CD4-positive, alpha-beta T cell (primary cell): ENCODE measurements at regions not wholly inside any gene's neighbourhood (a gene's known extent, or its start where the extent isn't known, plus 50 kb on each side); places are given as distances from the start of the nearest gene placed in this dataset.
A peak's percentile ranks its signal among the peaks of the same experiment; 100 is the strongest.

Experiments
- ATAC-seq: fragments of 200-7000 bp; cut with Tn5 transposase; one replicate; pipeline ENCODE4 v1.10.0; 2022; ENCODE audit warnings: mild to moderate bottlenecking; ENCODE audit not compliant: poor library complexity
- CTCF ChIA-PET: fragments of 350-600 bp; sonication (Branson Sonifier 250); formaldehyde crosslinking; loops from one replicate; lab custom pipeline; 2021; ENCODE audit warnings: antibody characterized with exemption, inconsistent platforms; lab: Charles Lee
- POLR2A ChIA-PET: fragments of 350-600 bp; sonication (Branson Sonifier 250); formaldehyde crosslinking; loops from one replicate; lab custom pipeline; 2021; ENCODE audit warnings: antibody characterized with exemption, inconsistent platforms; lab: Charles Lee
- DNase-seq, 14 experiments: peaks; one replicate each; pipeline ENCODE4 v3.0.0-alpha.2; 2013 to 2020; ENCODE audit warnings: mixed read lengths in 2 of 14
- H3K27ac ChIP-seq, 2 donors: one replicate each; pipeline versions ENCODE4 v1.5.1 to v1.7.0; 2013; ENCODE audit warnings: low read length in 2 of 2, low read depth in 1 of 2, mild to moderate bottlenecking in 1 of 2
- H3K27me3 ChIP-seq, 2 experiments: 1 replicate in 1 of 2; 2 replicates in 1 of 2; pipeline versions ENCODE4 v1.6.1 to v1.7.0; 2013; ENCODE audit warnings: low read length in 2 of 2, control low read depth in 1 of 2, mild to moderate bottlenecking in 1 of 2, moderate library complexity in 1 of 2; ENCODE audit not compliant: insufficient read depth in 2 of 2, control insufficient read depth in 1 of 2
- H3K36me3 ChIP-seq: one replicate; pipeline ENCODE4 v1.6.1; 2013; ENCODE audit warnings: low read length, control low read depth; ENCODE audit not compliant: insufficient read depth
- H3K4me1 ChIP-seq: one replicate; pipeline ENCODE4 v1.6.1; 2013; ENCODE audit warnings: low read length, control low read depth; ENCODE audit not compliant: insufficient read depth
- H3K4me3 ChIP-seq: one replicate; pipeline ENCODE4 v1.5.1; 2013; ENCODE audit warnings: mild to moderate bottlenecking, low read length, moderate library complexity
- H3K9me3 ChIP-seq, 2 experiments: 1 replicate in 1 of 2; 2 replicates in 1 of 2; pipeline versions ENCODE4 v1.6.1 to v1.7.0; 2013; ENCODE audit warnings: low read length in 2 of 2, mild to moderate bottlenecking in 2 of 2, control low read depth in 1 of 2, moderate library complexity in 1 of 2; ENCODE audit not compliant: control insufficient read depth in 1 of 2, insufficient read depth in 1 of 2
- H3K27ac Mint-ChIP-seq: one replicate; pipeline ENCODE4 v1.8.0; 2020; ENCODE audit warnings: mixed read lengths
- H3K27me3 Mint-ChIP-seq: one replicate; pipeline ENCODE4 v1.8.0; 2021; ENCODE audit warnings: mixed read lengths
- H3K36me3 Mint-ChIP-seq: one replicate; pipeline ENCODE4 v1.8.0; 2021; ENCODE audit warnings: low read depth, mixed read lengths
- H3K4me1 Mint-ChIP-seq: one replicate; pipeline ENCODE4 v1.8.0; 2021; ENCODE audit warnings: low read depth, mixed read lengths
- H3K4me3 Mint-ChIP-seq: one replicate; pipeline ENCODE4 v1.8.0; 2020; ENCODE audit warnings: mild to moderate bottlenecking, mixed read lengths
- H3K9me3 Mint-ChIP-seq: one replicate; pipeline ENCODE4 v1.8.0; 2020; ENCODE audit warnings: mixed read lengths
- intact Hi-C, 2 experiments: fragments of 100-400 bp; cut with DNase I in 1 of 2; cut with micrococcal nuclease in 1 of 2; formaldehyde crosslinking; loops; one replicate each; pipeline versions ENCODE4 v1.15.1 to v1.9.0; 2023 to 2025; cut with DNase I, micrococcal nuclease
- TF ChIP-seq, protein P1 (sequence below): fragments of 200-600 bp; IDR thresholded peaks from one replicate; pipeline ENCODE4 v1.8.0; 2022; ENCODE audit warnings: antibody characterized with exemption, mild to moderate bottlenecking

DNA sequence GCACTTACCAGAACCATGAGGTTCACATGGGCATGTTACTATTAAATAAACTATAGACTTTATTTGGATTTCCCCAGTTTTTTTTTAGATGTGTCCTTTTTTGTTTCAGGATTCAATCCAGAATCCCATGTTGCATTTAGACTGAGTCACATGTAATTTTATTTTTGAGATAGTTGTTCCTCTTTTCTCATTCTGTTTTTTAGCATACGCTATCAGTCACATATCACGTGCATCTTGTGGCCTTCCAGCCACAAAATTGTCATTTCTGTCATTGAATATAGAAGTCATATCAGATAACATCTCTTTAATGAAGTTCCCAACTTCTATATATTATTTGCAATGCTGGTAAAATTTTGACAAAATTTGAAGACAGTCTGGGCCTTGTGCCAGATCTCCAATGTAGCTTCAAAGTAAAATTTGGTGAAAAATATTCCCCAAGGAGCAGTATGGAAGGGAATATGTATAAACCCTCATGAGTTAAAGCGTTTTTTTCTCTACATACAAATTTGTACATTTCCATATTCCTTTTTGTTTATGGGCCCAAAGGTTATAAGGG is 132.3 kb upstream of the MKI67 start:
- H3K4me3 ChIP-seq, result no peak overlapping the region
- H3K4me1 Mint-ChIP-seq, result no peaks in the 10 kb centered on the region
- H3K27me3 Mint-ChIP-seq, result peaks cover 19% of the 10 kb centered on the region
- CTCF ChIA-PET, result no interaction called here
- no peaks in the 10 kb centered on the region for H3K36me3 ChIP-seq
- H3K4me3 Mint-ChIP-seq, result no peak overlapping the region
- H3K27me3 ChIP-seq, result peaks cover 10 to 20% of the 10 kb centered on the region in 2 experiments
- TF ChIP-seq, protein P1, sequence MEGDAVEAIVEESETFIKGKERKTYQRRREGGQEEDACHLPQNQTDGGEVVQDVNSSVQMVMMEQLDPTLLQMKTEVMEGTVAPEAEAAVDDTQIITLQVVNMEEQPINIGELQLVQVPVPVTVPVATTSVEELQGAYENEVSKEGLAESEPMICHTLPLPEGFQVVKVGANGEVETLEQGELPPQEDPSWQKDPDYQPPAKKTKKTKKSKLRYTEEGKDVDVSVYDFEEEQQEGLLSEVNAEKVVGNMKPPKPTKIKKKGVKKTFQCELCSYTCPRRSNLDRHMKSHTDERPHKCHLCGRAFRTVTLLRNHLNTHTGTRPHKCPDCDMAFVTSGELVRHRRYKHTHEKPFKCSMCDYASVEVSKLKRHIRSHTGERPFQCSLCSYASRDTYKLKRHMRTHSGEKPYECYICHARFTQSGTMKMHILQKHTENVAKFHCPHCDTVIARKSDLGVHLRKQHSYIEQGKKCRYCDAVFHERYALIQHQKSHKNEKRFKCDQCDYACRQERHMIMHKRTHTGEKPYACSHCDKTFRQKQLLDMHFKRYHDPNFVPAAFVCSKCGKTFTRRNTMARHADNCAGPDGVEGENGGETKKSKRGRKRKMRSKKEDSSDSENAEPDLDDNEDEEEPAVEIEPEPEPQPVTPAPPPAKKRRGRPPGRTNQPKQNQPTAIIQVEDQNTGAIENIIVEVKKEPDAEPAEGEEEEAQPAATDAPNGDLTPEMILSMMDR, result no peak
- no peak overlapping the region for H3K27ac Mint-ChIP-seq
- DNase-seq (no peak), ATAC-seq (no peak)
- intact Hi-C loops, result no loop called here
- H3K36me3 Mint-ChIP-seq, result no peaks in the 10 kb centered on the region
- no peak overlapping the region for H3K27ac ChIP-seq
- no peaks in the 10 kb centered on the region for H3K4me1 ChIP-seq
- POLR2A ChIA-PET, result no interaction called here
- H3K9me3 Mint-ChIP-seq, result no peaks in the 10 kb centered on the region
- peaks cover 0 to 3% of the 10 kb centered on the region in 2 experiments for H3K9me3 ChIP-seq

DNA sequence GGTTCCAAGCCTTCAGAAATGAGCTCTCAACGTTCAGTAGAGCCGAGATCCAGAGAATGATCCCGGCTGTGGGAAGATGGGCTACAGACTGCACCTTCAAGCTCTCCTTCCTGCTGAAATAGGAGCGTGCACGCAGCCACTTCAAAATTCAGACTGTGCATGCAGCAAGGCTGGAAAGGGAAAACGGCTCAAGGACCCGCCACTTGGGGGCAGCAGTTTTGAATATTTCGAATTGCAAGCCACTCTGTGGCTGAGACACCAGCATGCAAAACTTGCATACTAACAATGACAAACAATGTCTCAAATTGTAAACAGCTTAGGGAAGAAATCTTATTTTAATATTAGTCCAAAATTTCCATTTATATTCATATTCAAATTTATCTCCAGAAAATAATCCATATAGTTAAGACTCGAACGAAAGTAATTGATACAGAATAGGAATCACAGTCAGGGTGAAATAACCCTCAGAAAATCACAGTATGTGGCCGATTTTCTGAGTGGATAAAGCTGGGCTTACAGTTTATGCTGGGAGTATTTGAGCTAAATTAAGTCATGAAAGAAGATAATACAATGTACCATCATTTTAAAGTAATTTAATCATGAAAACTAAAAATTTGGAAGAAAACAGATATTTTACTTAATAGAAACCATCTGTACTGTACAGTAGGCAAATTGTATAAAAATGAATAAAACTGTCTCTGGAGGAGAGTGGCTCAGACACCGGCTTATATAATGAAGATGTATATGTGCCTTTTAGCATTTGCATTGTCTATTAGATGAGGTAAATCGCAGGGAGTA is 137.9 kb upstream of the MKI67 start:
- Histone ChIP-seq H3K27me3 (peaks cover 36 to 48% of the 10 kb centered on the region in 2 experiments), H3K36me3 (no peaks in the 10 kb centered on the region), H3K9me3 (no peaks in the 10 kb centered on the region), H3K27ac (no peak overlapping the region), H3K4me3 (no peak overlapping the region), H3K4me1 (no peaks in the 10 kb centered on the region)
- no peaks in the 10 kb centered on the region for H3K9me3 Mint-ChIP-seq
- DNase-seq (peak in 12 of 14 experiments; percentile 17 to 51 (median 29)), ATAC-seq (no peak)
- H3K36me3 Mint-ChIP-seq, result no peaks in the 10 kb centered on the region
- no peaks in the 10 kb centered on the region for H3K4me1 Mint-ChIP-seq
- TF ChIP-seq, protein P1, result peak; percentile 62
- CTCF ChIA-PET, result no interaction called here
- no peak overlapping the region for H3K4me3 Mint-ChIP-seq
- peaks cover 53% of the 10 kb centered on the region for H3K27me3 Mint-ChIP-seq
- intact Hi-C loops, result loop anchor here in 1 of 2 experiments (5.0 kb wide), 2 partner anchors 1708 to 1863 kb away; no protein-coding TSS in a partner anchor
- H3K27ac Mint-ChIP-seq, result no peak overlapping the region
- POLR2A ChIA-PET, result no interaction called here

DNA sequence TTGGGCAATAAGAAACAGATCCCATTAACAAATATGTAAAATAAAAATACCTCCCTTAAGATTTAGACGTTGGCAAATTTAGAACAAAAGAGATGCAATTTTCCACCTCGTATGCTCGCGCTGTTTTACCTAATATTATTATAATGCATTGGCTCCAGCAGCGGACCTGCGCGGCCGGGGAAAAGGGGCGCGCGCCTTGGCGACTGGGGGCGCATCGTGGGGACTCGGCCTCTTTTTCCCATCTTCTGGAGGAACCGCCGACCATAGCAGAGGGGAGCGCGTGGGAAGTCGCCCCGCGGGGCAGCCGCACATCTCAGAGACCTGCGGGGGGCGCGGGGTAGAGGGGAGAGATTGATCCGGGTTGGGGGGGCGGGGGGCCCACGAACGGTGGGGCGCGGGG is 139.4 kb upstream of the MKI67 start:
- intact Hi-C loops, result no loop called here
- ChIA-PET POLR2A (no interaction called here), CTCF (no interaction called here)
- Mint-ChIP-seq H3K36me3 (no peaks in the 10 kb centered on the region), H3K4me3 (no peak overlapping the region), H3K9me3 (no peaks in the 10 kb centered on the region), H3K27ac (no peak overlapping the region), H3K4me1 (no peaks in the 10 kb centered on the region), H3K27me3 (peaks cover 64% of the 10 kb centered on the region)
- Histone ChIP-seq H3K36me3 (no peaks in the 10 kb centered on the region), H3K4me3 (no peak overlapping the region), H3K4me1 (no peaks in the 10 kb centered on the region), H3K27me3 (peaks cover 36 to 48% of the 10 kb centered on the region in 2 experiments), H3K27ac (no peak overlapping the region), H3K9me3 (no peaks in the 10 kb centered on the region)
- TF ChIP-seq, protein P1, result no peak
- no peak for ATAC-seq
- no peak for DNase-seq
